ENCODE measurements at regions not wholly inside any gene's neighbourhood (a gene's known extent, or its start where the extent isn't known, plus 50 kb on each side); places are given as distances from the start of the nearest gene placed in this dataset.

GRCh38 chr4:170399581-170400293 lies 310.0 kb upstream of the AADAT start:
- no peak overlapping the region for H3K4me3 ChIP-seq (ENCODE audit: low read depth, low read length)
- no peak for DNase-seq (ENCODE audit: low read depth)
- no peak for TF ChIP-seq CTCF (IDR thresholded peaks at IDR 0.05; ENCODE audit: control insufficient read depth, extremely low read depth, insufficient read depth)

GRCh38 chr4:170398218-170398617 lies 308.5 kb upstream of the AADAT start:
- TF ChIP-seq CTCF (IDR thresholded peaks at IDR 0.05; ENCODE audit: control insufficient read depth, extremely low read depth, insufficient read depth) = no peak
- DNase-seq (ENCODE audit: low read depth) = no peak
- no peak overlapping the region for H3K4me3 ChIP-seq (ENCODE audit: low read depth, low read length)

GRCh38 chr4:170395773-170396172 lies 306.0 kb upstream of the AADAT start:
- no peak overlapping the region for H3K4me3 ChIP-seq (ENCODE audit: low read depth, low read length)
- TF ChIP-seq CTCF (IDR thresholded peaks at IDR 0.05; ENCODE audit: control insufficient read depth, extremely low read depth, insufficient read depth) = no peak
- no peak for DNase-seq (ENCODE audit: low read depth)

DNA sequence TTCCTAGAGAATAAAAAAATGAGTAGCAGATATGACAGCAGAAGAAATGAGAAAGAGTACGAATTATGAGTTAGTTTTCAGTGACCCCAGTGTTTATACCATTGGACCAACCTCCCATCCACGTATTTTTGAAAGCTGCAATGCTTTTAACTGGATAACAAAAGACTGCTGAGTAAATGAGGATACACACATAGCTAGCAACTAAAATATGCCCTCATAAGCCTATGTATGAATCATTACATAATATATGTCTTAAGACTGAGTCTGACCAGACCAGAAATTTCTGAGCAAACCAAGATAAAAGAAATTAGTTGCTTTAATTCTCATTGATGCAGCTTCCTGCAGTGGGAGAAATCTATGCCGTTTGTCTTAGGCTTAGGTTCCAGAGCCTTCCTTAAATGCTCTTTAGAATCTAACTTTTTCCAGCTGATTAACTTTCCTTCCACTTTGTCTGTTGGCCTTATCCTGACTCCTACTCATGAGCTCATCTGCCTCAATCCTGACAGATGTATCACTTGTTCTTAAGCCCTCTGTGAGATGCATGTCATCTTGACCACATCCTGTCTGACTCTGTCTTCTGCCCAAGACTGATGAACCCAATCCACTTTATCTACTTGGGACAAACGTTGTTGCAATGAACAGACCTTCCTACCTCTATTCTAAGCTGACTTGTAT lies 301.4 kb upstream of the AADAT start:
- no peak for TF ChIP-seq CTCF (IDR thresholded peaks at IDR 0.05; ENCODE audit: control insufficient read depth, extremely low read depth, insufficient read depth)
- DNase-seq (ENCODE audit: low read depth) = no peak

GRCh38 chr4:170389411-170389810 lies 299.7 kb upstream of the AADAT start:
- DNase-seq (ENCODE audit: low read depth) = no peak
- H3K4me3 ChIP-seq (ENCODE audit: low read depth, low read length) = no peak overlapping the region
- no peak for TF ChIP-seq CTCF (IDR thresholded peaks at IDR 0.05; ENCODE audit: control insufficient read depth, extremely low read depth, insufficient read depth)

More for the DNA sequence above, 301.4 kb upstream of the AADAT start:
- H3K4me3 ChIP-seq (ENCODE audit: low read depth, low read length) = no peak overlapping the region

- no peak overlapping the region for H3K4me3 ChIP-seq (ENCODE audit: low read depth, low read length)
- TF ChIP-seq CTCF (IDR thresholded peaks at IDR 0.05; ENCODE audit: control insufficient read depth, extremely low read depth, insufficient read depth) = no peak
- DNase-seq (ENCODE audit: low read depth) = no peak
These were observed 298.5 kb upstream of the AADAT start for GRCh38 chr4:170388255-170388654.

Data from LNCaP clone FGC (cell line).